ENCODE measurements at regions not wholly inside any gene's neighbourhood (a gene's known extent, or its start where the extent isn't known, plus 50 kb on each side); places are given as distances from the start of the nearest gene placed in this dataset.

- no peak for TF ChIP-seq CTCF (IDR thresholded peaks at IDR 0.05; ENCODE audit: extremely low read depth, missing control alignments)
Observed at GRCh38 chr11:8740129-8740528, 57.5 kb downstream of the RPL27A start.

GRCh38 chr11:8744423-8744822, 61.8 kb downstream of the RPL27A start:
- no peak for DNase-seq (ENCODE audit: low spot score)
- TF ChIP-seq CTCF (IDR thresholded peaks at IDR 0.05; ENCODE audit: extremely low read depth, missing control alignments): no peak

More at GRCh38 chr11:8740129-8740528, 57.5 kb downstream of the RPL27A start:
- DNase-seq (ENCODE audit: low spot score): no peak

GRCh38 chr11:8745431-8746253, 63.0 kb downstream of the RPL27A start:
- no peak for DNase-seq (ENCODE audit: low spot score)
- no peak for TF ChIP-seq CTCF (IDR thresholded peaks at IDR 0.05; ENCODE audit: extremely low read depth, missing control alignments)

- no peak for TF ChIP-seq CTCF (IDR thresholded peaks at IDR 0.05; ENCODE audit: extremely low read depth, missing control alignments)
- no peak for DNase-seq (ENCODE audit: low spot score)
Observed at GRCh38 chr11:8746331-8746974, 63.9 kb downstream of the RPL27A start.

GRCh38 chr11:8747173-8747572, 64.6 kb downstream of the RPL27A start:
- DNase-seq (ENCODE audit: low spot score): no peak
- no peak for TF ChIP-seq CTCF (IDR thresholded peaks at IDR 0.05; ENCODE audit: extremely low read depth, missing control alignments)

GRCh38 chr11:8748317-8748716, 65.7 kb downstream of the RPL27A start:
- no peak for DNase-seq (ENCODE audit: low spot score)
- TF ChIP-seq CTCF (IDR thresholded peaks at IDR 0.05; ENCODE audit: extremely low read depth, missing control alignments): no peak

GRCh38 chr11:8749202-8749601, 66.6 kb downstream of the RPL27A start:
- no peak for TF ChIP-seq CTCF (IDR thresholded peaks at IDR 0.05; ENCODE audit: extremely low read depth, missing control alignments)
- no peak for DNase-seq (ENCODE audit: low spot score)
